Left lung (tissue), 4 donors: ENCODE measurements at regions not wholly inside any gene's neighbourhood (a gene's known extent, or its start where the extent isn't known, plus 50 kb on each side); places are given as distances from the start of the nearest gene placed in this dataset.

Experiments used
- ATAC-seq: fragments of 200-7000 bp; cut with Tn5 transposase; one replicate; pipeline ENCODE4 v1.9.1; 2020; ENCODE audit warnings: moderate library complexity
- DNase-seq, 4 donors: peaks; one replicate each; pipeline ENCODE4 v3.0.0-alpha.2; 2013 to 2020
- H3K27ac ChIP-seq, 2 donors: fragments of 200-600 bp; sonication (generic) in 1 of 2; one replicate each; pipeline versions ENCODE4 v1.5.0 to v1.8.0; 2020 to 2021
- H3K27me3 ChIP-seq, 2 donors: fragments of 200-600 bp; sonication (generic) in 1 of 2; one replicate each; pipeline versions ENCODE4 v1.5.0 to v1.8.0; 2020 to 2021
- H3K36me3 ChIP-seq, 2 donors: fragments of 200-600 bp; sonication (generic) in 1 of 2; one replicate each; pipeline versions ENCODE4 v1.5.0 to v1.8.0; 2020 to 2021
- H3K4me1 ChIP-seq, 2 donors: fragments of 200-600 bp; one replicate each; pipeline ENCODE4 v1.8.0; 2021
- H3K4me3 ChIP-seq, 2 donors: fragments of 200-600 bp; sonication (generic) in 1 of 2; one replicate each; pipeline versions ENCODE4 v1.5.0 to v1.8.0; 2020 to 2021; ENCODE audit warnings: mild to moderate bottlenecking in 1 of 2
- H3K9me3 ChIP-seq, 2 donors: fragments of 200-600 bp; sonication (generic) in 1 of 2; one replicate each; pipeline versions ENCODE4 v1.5.0 to v1.8.0; 2020 to 2021
- intact Hi-C, 2 donors: fragments of 100-400 bp; cut with DNase I; formaldehyde crosslinking; loops; one replicate each; pipeline versions ENCODE4 v1.11.2 to v1.14.2; 2022
- TF ChIP-seq, protein P1 (sequence below), 2 donors: fragments of 200-600 bp; sonication (generic) in 1 of 2; IDR thresholded peaks; one replicate each; pipeline versions ENCODE4 v1.5.0 to v1.8.0; 2021; ENCODE audit warnings: antibody characterized with exemption in 2 of 2
- donor health status: DM: no; HTN: yes; CAD: no.
- donor health status: DM: no; HTN: no; CAD: no.

DNA sequence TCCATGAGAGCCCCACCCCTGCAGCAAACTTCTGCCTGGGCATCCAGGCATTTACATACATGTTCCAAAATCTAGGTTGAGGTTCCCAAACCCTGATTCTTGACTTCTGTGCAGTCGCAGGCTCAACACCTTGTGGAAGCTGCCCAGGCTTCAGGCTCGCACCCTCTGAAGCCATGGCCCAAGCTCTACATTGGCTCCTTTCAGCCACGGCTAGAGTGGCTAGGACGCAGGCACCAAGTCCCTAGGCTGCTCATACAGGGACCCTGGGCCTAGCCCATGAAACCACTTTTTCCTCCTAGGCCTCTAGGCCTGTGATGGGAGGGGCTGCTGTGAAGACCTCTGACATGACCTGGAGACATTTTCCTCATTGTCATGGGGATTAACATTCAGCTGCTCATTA, 172.8 kb upstream of the SATB1 start:
- intact Hi-C loops = no loop called here
- Histone ChIP-seq H3K36me3 (no peaks in the 10 kb centered on the region), H3K27ac (no peak overlapping the region), H3K9me3 (peaks cover 0 to 10% of the 10 kb centered on the region in 2 donors), H3K27me3 (no peaks in the 10 kb centered on the region), H3K4me1 (no peaks in the 10 kb centered on the region), H3K4me3 (no peak overlapping the region)
- TF ChIP-seq, protein P1, sequence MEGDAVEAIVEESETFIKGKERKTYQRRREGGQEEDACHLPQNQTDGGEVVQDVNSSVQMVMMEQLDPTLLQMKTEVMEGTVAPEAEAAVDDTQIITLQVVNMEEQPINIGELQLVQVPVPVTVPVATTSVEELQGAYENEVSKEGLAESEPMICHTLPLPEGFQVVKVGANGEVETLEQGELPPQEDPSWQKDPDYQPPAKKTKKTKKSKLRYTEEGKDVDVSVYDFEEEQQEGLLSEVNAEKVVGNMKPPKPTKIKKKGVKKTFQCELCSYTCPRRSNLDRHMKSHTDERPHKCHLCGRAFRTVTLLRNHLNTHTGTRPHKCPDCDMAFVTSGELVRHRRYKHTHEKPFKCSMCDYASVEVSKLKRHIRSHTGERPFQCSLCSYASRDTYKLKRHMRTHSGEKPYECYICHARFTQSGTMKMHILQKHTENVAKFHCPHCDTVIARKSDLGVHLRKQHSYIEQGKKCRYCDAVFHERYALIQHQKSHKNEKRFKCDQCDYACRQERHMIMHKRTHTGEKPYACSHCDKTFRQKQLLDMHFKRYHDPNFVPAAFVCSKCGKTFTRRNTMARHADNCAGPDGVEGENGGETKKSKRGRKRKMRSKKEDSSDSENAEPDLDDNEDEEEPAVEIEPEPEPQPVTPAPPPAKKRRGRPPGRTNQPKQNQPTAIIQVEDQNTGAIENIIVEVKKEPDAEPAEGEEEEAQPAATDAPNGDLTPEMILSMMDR (IDR thresholded peaks at IDR 0.05) = no peak
- ATAC-seq (no peak), DNase-seq (peak in 1 of 4 donors; percentile 9)

DNA sequence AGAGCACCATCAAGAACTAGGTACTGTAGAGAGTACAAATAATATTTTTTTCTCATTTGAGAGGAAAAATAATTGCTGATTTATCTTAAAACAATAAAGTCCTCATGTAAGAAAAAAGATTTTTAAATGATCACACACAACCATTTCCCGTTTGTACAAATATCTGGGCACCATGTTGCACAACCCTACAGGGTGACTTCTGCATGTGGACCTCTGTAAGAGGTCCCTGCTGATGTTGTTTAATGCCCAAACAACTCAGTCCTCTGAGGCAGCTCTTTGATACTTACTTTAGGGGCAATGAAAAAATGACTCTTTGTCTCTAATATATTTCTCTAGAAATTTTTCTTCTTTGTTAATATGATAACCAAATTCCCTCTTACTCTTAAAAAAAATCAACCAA, 168.1 kb upstream of the SATB1 start:
- H3K27me3 ChIP-seq = no peaks in the 10 kb centered on the region
- TF ChIP-seq, protein P1 (IDR thresholded peaks at IDR 0.05) = no peak
- H3K4me3 ChIP-seq = no peak overlapping the region
- H3K36me3 ChIP-seq = no peaks in the 10 kb centered on the region
- DNase-seq (no peak), ATAC-seq (peak; percentile 39)
- intact Hi-C loops = no loop called here
- no peak overlapping the region for H3K27ac ChIP-seq
- H3K4me1 ChIP-seq = no peaks in the 10 kb centered on the region
- H3K9me3 ChIP-seq = peaks cover 0 to 8% of the 10 kb centered on the region in 2 donors

DNA sequence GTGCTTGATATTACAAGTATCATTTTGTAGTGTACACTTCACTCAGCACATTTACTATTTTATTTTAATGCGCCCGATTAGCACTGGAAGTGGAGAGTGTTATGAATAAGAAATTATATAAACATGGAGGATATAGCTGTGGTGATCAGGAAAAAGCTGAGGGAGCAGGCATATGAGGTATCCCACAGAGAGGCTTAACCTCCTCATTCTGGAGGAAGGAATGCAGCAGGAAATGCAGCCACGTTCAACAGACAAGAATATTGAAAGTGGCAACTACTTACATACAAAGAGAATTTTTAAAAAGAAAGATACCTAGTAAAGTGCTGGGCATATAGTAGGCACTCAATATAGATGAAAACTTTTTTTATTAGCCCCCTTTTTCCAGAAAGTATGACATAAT, 166.0 kb upstream of the SATB1 start:
- TF ChIP-seq, protein P1 (IDR thresholded peaks at IDR 0.05) = no peak
- intact Hi-C loops = no loop called here
- ATAC-seq = peak; percentile 36
- Histone ChIP-seq H3K27me3 (no peaks in the 10 kb centered on the region), H3K27ac (no peak overlapping the region), H3K9me3 (no peaks in the 10 kb centered on the region), H3K36me3 (no peaks in the 10 kb centered on the region), H3K4me1 (no peaks in the 10 kb centered on the region), H3K4me3 (no peak overlapping the region)
- DNase-seq = no peak

DNA sequence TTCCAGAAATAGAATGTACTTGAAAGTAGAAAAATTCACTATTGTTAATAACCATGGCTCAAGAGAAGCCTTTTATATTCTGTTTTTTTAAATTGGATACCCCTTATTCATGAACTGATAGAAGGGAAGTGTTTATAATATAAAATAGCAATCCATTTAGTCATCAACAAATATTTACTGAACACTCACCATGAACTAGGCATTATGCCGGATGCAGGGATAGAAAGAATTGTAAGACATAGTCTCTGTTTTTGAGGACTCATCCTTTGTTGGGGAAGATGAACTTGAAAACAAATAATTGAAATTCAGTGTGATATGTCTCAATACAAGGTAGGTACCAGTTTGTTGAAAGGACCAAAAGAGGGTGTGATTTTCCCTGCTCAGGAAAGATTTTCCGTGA, 160.9 kb upstream of the SATB1 start:
- TF ChIP-seq, protein P1 (IDR thresholded peaks at IDR 0.05) = no peak

DNA sequence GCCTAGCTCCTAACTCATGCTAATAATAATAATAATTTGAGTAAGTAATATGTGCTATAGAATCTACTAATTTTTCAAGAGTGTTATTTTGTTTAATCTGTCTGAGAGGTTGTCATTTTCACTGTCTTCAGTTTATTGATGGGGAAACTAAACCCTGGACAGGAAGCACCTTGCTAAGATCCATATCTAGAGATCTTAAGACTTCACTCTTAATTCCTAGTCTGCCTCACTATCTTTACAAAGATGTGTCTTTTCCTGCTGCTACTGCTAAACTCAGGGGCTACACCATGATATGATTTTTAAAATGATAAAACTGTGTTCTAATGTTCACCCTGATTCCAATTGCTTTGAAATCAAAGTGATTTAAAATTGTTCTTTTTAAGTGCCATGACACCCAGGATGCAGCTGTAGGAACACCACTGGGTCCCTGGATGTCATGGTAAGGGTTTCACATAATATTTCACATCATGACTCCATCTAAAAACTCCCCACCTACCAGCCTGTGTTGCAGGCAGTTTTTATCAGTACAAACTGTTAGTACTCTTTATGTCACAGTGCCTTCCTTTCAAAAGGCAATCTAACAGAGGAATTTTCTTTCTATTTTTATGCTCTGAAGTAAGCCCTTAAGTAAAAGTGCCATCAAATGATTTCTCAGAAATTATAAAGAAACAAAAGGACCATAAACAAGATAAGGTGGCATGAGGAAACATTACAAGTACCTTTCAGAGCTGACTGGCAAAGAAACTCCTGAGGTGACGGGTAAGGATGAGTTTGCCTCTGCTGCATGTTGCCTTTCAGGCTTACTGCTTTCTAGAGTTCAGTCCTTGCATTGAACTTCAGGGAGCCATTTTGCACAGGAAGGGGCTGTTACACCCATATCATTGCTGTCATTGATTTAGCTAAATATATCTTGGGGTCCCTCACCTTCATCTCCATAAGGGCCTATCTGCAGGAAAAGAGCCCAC, 160.1 kb upstream of the SATB1 start:
- DNase-seq (no peak), ATAC-seq (peak; percentile 68)
- TF ChIP-seq, protein P1 (IDR thresholded peaks at IDR 0.05) = no peak
- Histone ChIP-seq H3K36me3 (no peaks in the 10 kb centered on the region), H3K9me3 (peaks cover 0 to 4% of the 10 kb centered on the region in 2 donors), H3K4me3 (no peak overlapping the region), H3K4me1 (no peaks in the 10 kb centered on the region), H3K27ac (no peak overlapping the region), H3K27me3 (no peaks in the 10 kb centered on the region)
- intact Hi-C loops = no loop called here

More for the DNA sequence above, 160.9 kb upstream of the SATB1 start:
- Histone ChIP-seq H3K4me1 (no peaks in the 10 kb centered on the region), H3K27ac (no peak overlapping the region), H3K9me3 (peaks cover 0 to 4% of the 10 kb centered on the region in 2 donors), H3K4me3 (no peak overlapping the region), H3K36me3 (no peaks in the 10 kb centered on the region), H3K27me3 (no peaks in the 10 kb centered on the region)
- intact Hi-C loops = no loop called here
- no peak for ATAC-seq
- no peak for DNase-seq
